Karpas-422 (cell line): ENCODE measurements at regions not wholly inside any gene's neighbourhood (a gene's known extent, or its start where the extent isn't known, plus 50 kb on each side); places are given as distances from the start of the nearest gene placed in this dataset.

ENCODE experiments used
- DNase-seq: peaks from one replicate; pipeline ENCODE4 v3.0.0-alpha.2; 2015
- H2AFZ ChIP-seq: fragments of 200-600 bp; sonication (generic); 2 replicates; pipeline ENCODE4 v1.6.1; 2014; ENCODE audit warnings: antibody characterized with exemption, low read length, mixed read lengths
- H3K27ac ChIP-seq: fragments of 200-600 bp; sonication (generic); 2 replicates; pipeline ENCODE4 v1.5.1; 2014; ENCODE audit warnings: mild to moderate bottlenecking, low read length, moderate library complexity
- H3K27me3 ChIP-seq: fragments of 200-600 bp; sonication (generic); 2 replicates; pipeline ENCODE4 v1.6.1; 2014; ENCODE audit warnings: low read length, mixed read lengths
- H3K36me3 ChIP-seq: fragments of 200-600 bp; sonication (generic); 2 replicates; pipeline ENCODE4 v1.6.1; 2014; ENCODE audit warnings: low read length, mixed read lengths; ENCODE audit not compliant: insufficient read depth
- H3K4me1 ChIP-seq: fragments of 200-600 bp; sonication (generic); 2 replicates; pipeline ENCODE4 v1.6.1; 2014; ENCODE audit warnings: mild to moderate bottlenecking, low read length, mixed read lengths
- H3K4me2 ChIP-seq: fragments of 200-600 bp; sonication (generic); 2 replicates; pipeline ENCODE4 v1.6.1; 2014; ENCODE audit warnings: low read length, low read depth, mild to moderate bottlenecking; ENCODE audit not compliant: poor library complexity, severe bottlenecking
- H3K4me3 ChIP-seq: fragments of 200-600 bp; sonication (generic); 2 replicates; pipeline ENCODE4 v1.5.1; 2014; ENCODE audit warnings: mild to moderate bottlenecking, antibody characterized with exemption, low read length, mixed read lengths
- H3K79me2 ChIP-seq: fragments of 200-600 bp; sonication (generic); 2 replicates; pipeline ENCODE4 v1.6.1; 2014; ENCODE audit warnings: mild to moderate bottlenecking, low read length, mixed read lengths
- H3K9ac ChIP-seq: fragments of 200-600 bp; sonication (generic); 2 replicates; pipeline ENCODE4 v1.6.0; 2014; ENCODE audit warnings: low read length
- H3K9me2 ChIP-seq: fragments of 200-600 bp; sonication (generic), shearing (Covaris generic); replicated peaks from 2 replicates; pipeline ENCODE4 v1.6.0; 2014; ENCODE audit warnings: mild to moderate bottlenecking, low read length, moderate library complexity; ENCODE audit not compliant: insufficient read depth
- H3K9me3 ChIP-seq: fragments of 300-700, 200-600 bp; sonication (generic); 2 replicates; pipeline ENCODE4 v1.6.1; 2014; ENCODE audit warnings: low read length, mixed read lengths
- H4K20me1 ChIP-seq: fragments of 200-600 bp; sonication (generic); 2 replicates; pipeline ENCODE4 v1.6.1; 2014; ENCODE audit warnings: mild to moderate bottlenecking, antibody characterized with exemption, low read length, low read depth; ENCODE audit not compliant: insufficient read depth

DNA sequence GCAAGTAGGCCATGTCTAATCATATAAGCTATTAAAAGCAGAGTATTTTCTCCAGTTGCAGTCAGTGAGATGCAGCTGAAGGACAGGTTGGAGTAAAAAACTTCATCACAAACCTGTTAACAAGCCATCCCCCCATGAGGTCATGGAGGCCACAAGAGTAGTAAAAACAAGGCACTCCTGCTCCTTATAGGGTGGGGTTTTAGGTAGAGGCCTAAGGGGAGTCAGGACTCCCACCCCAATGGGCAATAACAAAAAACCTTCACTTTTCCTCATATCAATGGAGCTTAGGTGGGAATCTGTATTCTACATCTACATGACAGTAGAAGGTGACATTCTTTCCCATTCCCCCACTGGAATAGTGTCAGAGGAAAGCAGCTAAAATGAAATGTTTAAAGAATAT lies 428.1 kb upstream of the KHDRBS2 start:
- Histone ChIP-seq H3K9me3 (no peaks in the 10 kb centered on the region), H3K9ac (no peak overlapping the region), H3K27ac (no peak overlapping the region), H3K4me1 (no peaks in the 10 kb centered on the region), H3K27me3 (no peaks in the 10 kb centered on the region), H3K79me2 (no peaks in the 10 kb centered on the region), H4K20me1 (no peaks in the 10 kb centered on the region), H3K9me2 (no peaks in the 10 kb centered on the region), H3K4me3 (no peak overlapping the region), H2AFZ (no peak overlapping the region), H3K4me2 (no peak overlapping the region), H3K36me3 (no peaks in the 10 kb centered on the region)
- no peak for DNase-seq

DNA sequence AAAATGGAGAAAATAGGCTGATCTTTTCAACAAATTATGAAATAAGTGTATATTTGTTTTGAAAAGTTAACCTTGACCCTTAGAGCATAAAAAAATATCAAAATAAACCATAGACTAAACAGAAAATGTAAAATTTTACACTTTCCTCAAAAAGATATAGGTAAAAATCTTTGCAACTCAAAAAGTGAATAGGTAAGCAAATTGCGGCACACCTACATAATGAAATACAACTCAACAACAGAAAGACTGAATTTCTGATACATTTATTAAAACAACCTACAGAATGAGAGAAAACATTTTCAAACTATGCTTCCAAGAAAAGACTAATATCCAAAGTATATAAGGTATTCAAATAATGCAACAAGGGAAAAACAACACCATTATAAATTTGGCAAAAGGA lies 425.7 kb upstream of the KHDRBS2 start:
- H4K20me1 ChIP-seq = no peaks in the 10 kb centered on the region
- H3K36me3 ChIP-seq = no peaks in the 10 kb centered on the region
- no peak overlapping the region for H3K4me3 ChIP-seq
- H3K79me2 ChIP-seq = no peaks in the 10 kb centered on the region
- no peak overlapping the region for H3K9ac ChIP-seq
- no peaks in the 10 kb centered on the region for H3K9me2 ChIP-seq
- no peak for DNase-seq
- no peak overlapping the region for H2AFZ ChIP-seq
- no peak overlapping the region for H3K4me2 ChIP-seq
- no peak overlapping the region for H3K27ac ChIP-seq
- no peaks in the 10 kb centered on the region for H3K27me3 ChIP-seq
- no peaks in the 10 kb centered on the region for H3K9me3 ChIP-seq
- no peaks in the 10 kb centered on the region for H3K4me1 ChIP-seq

DNA sequence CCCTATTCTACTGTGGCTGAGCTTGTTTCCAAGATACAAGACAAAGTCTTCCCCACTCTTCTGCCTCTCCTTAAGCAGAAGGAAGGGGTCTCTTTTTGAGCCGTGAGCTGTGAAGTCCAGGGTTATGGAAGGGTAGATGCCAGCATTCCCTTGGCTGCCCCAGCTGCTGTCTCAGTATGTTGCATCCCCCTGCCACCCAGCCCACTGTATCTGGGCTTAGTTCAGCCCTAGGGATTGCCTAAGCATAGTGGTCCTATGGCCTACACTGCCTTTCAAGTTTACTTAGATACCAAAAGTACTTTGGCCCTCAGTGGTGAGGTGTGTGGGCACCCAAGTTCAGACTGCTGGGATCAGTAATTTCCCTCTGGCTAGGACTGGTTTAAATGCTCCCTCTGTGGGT lies 421.9 kb upstream of the KHDRBS2 start:
- Histone ChIP-seq H2AFZ (no peak overlapping the region), H3K4me3 (no peak overlapping the region), H3K9ac (no peak overlapping the region)

DNA sequence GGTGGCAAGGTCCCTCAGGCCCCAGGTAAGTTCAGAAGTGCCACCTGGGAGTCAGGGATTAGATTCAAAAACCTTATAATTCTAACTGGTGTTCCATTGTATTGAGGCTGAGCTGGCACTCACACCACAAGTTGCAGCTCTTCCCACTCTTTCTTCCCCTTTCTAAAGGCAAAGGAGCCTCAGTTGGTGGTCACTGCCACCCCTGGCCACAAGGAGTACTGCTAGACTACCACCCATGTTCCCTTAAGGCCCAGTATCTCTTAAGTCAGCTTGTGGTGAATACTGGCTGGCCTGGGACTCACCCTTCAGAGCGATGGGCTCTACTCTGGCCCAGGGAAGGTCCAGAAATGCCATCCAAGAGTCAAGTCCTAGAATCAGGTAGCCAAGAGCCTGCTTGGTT lies 421.1 kb upstream of the KHDRBS2 start:
- no peaks in the 10 kb centered on the region for H3K9me2 ChIP-seq
- no peaks in the 10 kb centered on the region for H3K4me1 ChIP-seq
- H3K79me2 ChIP-seq = no peaks in the 10 kb centered on the region
- no peaks in the 10 kb centered on the region for H3K27me3 ChIP-seq
- DNase-seq = peak; percentile 46
- no peak overlapping the region for H3K4me3 ChIP-seq
- H3K4me2 ChIP-seq = no peak overlapping the region
- no peaks in the 10 kb centered on the region for H3K36me3 ChIP-seq
- H4K20me1 ChIP-seq = no peaks in the 10 kb centered on the region
- H2AFZ ChIP-seq = no peak overlapping the region
- no peak overlapping the region for H3K9ac ChIP-seq
- no peaks in the 10 kb centered on the region for H3K9me3 ChIP-seq
- no peak overlapping the region for H3K27ac ChIP-seq

More for the DNA sequence above, 421.9 kb upstream of the KHDRBS2 start:
- Histone ChIP-seq H3K9me3 (no peaks in the 10 kb centered on the region), H3K27ac (no peak overlapping the region), H3K27me3 (no peaks in the 10 kb centered on the region), H3K4me1 (no peaks in the 10 kb centered on the region), H4K20me1 (no peaks in the 10 kb centered on the region), H3K9me2 (no peaks in the 10 kb centered on the region), H3K4me2 (no peak overlapping the region), H3K36me3 (no peaks in the 10 kb centered on the region), H3K79me2 (no peaks in the 10 kb centered on the region)
- DNase-seq = no peak

DNA sequence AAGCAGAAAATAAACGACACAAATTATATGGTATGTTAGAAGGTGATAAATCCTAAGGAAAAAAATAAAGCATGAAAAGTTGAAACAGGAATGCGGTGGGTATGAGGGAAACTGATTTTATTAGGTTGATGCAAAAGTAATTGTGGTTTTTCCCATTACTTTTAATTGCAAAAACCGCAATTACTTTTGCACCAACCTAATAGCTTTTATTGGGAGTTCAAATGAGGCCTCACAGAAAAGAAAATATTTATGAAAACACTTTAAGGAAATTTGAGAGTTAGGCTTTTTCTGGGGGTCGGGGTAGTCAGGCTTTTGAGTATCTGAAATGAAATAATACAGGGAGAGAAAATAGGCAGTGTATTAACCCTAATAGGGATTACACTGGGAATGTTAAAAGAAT lies 397.0 kb upstream of the KHDRBS2 start:
- Histone ChIP-seq H3K27me3 (no peaks in the 10 kb centered on the region), H3K4me2 (no peak overlapping the region), H3K27ac (no peak overlapping the region), H3K9ac (no peak overlapping the region), H3K9me3 (no peaks in the 10 kb centered on the region; the same call in none of the 2 replicates), H4K20me1 (no peaks in the 10 kb centered on the region), H3K4me1 (no peaks in the 10 kb centered on the region), H2AFZ (no peak overlapping the region), H3K79me2 (no peaks in the 10 kb centered on the region), H3K9me2 (no peaks in the 10 kb centered on the region), H3K36me3 (no peaks in the 10 kb centered on the region), H3K4me3 (no peak overlapping the region)
- DNase-seq = no peak

DNA sequence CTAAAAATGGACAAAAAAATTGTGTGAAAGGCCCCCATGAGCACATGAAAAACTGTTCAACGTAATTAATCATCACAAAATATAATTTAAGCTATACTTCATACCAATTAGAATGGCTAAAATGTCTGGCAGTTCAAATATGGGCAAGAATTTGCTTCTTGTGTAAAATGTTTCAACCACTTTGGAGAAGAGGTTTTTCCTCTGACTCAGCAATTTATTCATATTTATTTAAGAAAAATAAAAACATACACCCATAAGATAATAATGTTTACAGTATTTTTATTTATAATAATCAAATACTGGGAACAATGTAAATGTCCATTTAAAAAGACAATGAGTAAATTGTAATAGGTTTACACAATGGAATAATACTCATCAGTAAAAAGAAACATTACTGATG lies 395.1 kb upstream of the KHDRBS2 start:
- DNase-seq = no peak
- Histone ChIP-seq H3K27me3 (no peaks in the 10 kb centered on the region), H3K9ac (no peak overlapping the region), H3K4me1 (no peaks in the 10 kb centered on the region), H3K27ac (no peak overlapping the region), H3K9me2 (no peaks in the 10 kb centered on the region), H3K4me2 (no peak overlapping the region), H2AFZ (no peak overlapping the region), H3K9me3 (peaks cover 6% of the 10 kb centered on the region), H4K20me1 (no peaks in the 10 kb centered on the region), H3K4me3 (no peak overlapping the region), H3K79me2 (no peaks in the 10 kb centered on the region), H3K36me3 (no peaks in the 10 kb centered on the region)

DNA sequence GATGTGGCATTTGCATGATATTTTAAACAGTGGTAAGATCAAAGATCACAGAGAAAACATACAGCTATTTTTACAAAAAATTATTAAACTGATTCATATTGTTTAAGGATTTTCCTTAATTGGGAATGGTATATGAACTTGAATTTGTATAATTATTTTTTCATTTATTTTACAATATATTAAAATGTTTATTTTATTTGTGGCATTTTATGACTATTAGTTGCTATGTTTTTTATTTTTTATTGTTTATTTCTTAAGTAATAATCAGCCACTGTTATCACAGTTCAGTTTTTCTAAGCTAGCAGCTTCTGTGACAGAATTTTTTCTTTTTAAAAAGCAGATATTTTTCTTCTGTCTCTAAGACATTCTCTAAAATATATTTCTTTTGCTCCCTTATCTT lies 387.0 kb upstream of the KHDRBS2 start:
- Histone ChIP-seq H3K4me3 (no peak overlapping the region), H3K27me3 (no peaks in the 10 kb centered on the region), H4K20me1 (no peaks in the 10 kb centered on the region), H3K4me2 (no peak overlapping the region), H3K4me1 (no peaks in the 10 kb centered on the region), H2AFZ (no peak overlapping the region), H3K9me2 (no peaks in the 10 kb centered on the region), H3K36me3 (no peaks in the 10 kb centered on the region), H3K79me2 (no peaks in the 10 kb centered on the region), H3K9me3 (peaks cover 6% of the 10 kb centered on the region), H3K9ac (no peak overlapping the region), H3K27ac (no peak overlapping the region)
- DNase-seq = no peak

DNA sequence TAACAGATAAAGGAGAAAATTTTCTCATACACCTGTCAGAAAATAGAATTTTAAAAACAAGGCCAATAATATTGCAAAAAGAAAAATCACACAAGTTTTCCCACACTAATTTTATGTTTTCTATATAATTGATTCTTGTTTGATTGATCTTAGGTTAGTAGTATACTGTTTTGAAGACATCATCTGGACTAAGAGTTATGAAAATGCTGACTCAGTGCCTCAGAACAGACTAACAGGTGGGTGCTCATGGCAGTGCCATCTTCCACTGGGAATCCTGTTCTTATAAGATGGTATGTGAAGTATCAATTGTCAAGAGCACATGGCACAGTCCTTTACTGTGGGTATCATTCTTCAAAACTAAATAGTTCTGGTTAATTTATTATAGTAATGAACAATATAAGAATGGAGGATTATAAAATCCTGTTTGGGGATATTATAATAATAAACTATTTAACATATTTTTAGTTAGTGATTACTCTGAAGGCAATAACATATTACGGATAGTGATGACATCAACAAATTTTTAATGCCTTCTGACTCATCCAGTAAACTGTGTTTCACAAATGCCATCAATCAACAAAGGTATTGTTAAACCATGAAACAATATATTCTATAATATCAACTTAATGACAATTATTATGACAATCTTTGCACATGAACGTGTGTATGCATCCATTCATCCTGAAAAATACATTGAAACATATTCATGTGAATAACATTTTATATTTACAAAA lies 384.6 kb upstream of the KHDRBS2 start:
- H2AFZ ChIP-seq = no peak overlapping the region
- H3K9me3 ChIP-seq = no peaks in the 10 kb centered on the region
- H3K9me2 ChIP-seq = no peaks in the 10 kb centered on the region
- no peaks in the 10 kb centered on the region for H3K36me3 ChIP-seq
- H4K20me1 ChIP-seq = no peaks in the 10 kb centered on the region
- no peaks in the 10 kb centered on the region for H3K27me3 ChIP-seq
- no peak overlapping the region for H3K4me2 ChIP-seq
- no peak overlapping the region for H3K4me3 ChIP-seq
- H3K9ac ChIP-seq = no peak overlapping the region
- no peak overlapping the region for H3K27ac ChIP-seq
- no peaks in the 10 kb centered on the region for H3K79me2 ChIP-seq
- no peak for DNase-seq
- no peaks in the 10 kb centered on the region for H3K4me1 ChIP-seq
